ENCODE measurements at regions not wholly inside any gene's neighbourhood (a gene's known extent, or its start where the extent isn't known, plus 50 kb on each side); places are given as distances from the start of the nearest gene placed in this dataset.
"Not testable (repeated sequence)": the region's sequence is repeated elsewhere in the genome, so short reads cannot be mapped to it uniquely, and the experiment has no call there.

GRCh38 chr15:99486371-99487336 is 79.1 kb upstream of the MEF2A start:
- peak; percentile 22 to 65 for DNase-seq

GRCh38 chr15:99487337-99487730 is 78.5 kb upstream of the MEF2A start:
- no peak for DNase-seq

GRCh38 chr15:99492275-99492674 is 73.5 kb upstream of the MEF2A start:
- no peak for DNase-seq

- DNase-seq, result no peak
Observed at GRCh38 chr15:99492716-99493115, 73.1 kb upstream of the MEF2A start.

- DNase-seq, result no peak
Observed at GRCh38 chr15:99493461-99493860, 72.3 kb upstream of the MEF2A start.

- not testable (repeated sequence) for DNase-seq
Observed at GRCh38 chr15:99494536-99495233, 71.1 kb upstream of the MEF2A start.

GRCh38 chr15:99495430-99496301 is 70.1 kb upstream of the MEF2A start:
- DNase-seq, result no peak

DNA sequence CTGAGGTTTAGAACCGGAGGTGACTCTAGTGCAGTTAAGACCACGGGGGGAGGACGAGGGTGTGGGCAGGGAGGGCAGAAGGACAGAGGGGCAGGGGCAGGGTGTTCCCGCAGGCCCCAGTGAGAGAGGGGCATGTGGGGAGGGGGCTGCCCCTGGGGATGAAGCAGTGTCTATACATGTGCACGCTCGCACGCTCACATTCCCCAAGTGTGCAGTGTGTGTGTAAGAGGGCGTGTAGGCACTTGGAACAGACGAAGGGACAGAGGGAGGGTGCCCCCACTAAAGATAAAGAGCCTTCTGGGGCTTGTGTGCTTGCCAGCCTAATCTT is 69.5 kb upstream of the MEF2A start:
- no peak for DNase-seq

DNA sequence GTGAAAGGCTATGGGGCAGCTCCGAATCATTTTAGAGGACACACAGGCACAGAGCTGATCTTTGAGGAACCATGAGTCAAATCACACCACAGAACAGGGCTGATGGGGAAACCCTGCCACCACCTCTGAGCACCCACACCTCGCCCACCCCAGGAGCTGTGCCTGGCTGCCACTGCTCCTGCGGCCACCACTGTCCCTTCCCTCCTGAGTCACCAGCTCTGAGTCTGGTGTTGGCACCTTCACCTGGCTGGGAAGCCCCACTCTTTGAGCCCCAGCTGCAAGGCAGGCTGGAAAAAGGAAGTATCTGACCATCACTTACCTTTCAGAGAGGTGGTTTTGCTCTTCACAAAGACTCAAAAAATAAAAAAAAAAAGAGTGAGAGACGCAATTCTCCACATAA is 63.6 kb upstream of the MEF2A start:
- no peak for DNase-seq

- no peak for DNase-seq
Observed at GRCh38 chr15:99502661-99503060, 63.1 kb upstream of the MEF2A start.

DNA sequence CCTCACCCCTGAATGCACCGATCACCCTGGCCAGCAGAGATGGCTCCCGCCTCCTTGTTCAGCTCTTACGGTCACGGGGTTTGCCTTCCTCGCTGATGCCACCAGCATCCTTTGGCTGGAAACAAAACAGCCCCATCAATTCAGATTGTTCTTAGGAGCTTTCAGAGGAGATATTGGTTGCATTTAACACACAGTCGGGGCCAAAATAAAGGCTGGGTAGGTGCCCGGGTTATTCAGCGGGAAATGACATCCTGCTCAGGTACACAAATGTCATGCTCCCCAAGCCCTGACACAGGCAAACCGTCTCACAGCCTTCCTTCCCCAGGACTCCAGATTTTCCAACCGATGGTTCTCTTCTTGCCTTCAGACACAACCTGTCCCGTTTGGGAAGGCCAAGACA is 62.4 kb upstream of the MEF2A start:
- no peak for DNase-seq

DNA sequence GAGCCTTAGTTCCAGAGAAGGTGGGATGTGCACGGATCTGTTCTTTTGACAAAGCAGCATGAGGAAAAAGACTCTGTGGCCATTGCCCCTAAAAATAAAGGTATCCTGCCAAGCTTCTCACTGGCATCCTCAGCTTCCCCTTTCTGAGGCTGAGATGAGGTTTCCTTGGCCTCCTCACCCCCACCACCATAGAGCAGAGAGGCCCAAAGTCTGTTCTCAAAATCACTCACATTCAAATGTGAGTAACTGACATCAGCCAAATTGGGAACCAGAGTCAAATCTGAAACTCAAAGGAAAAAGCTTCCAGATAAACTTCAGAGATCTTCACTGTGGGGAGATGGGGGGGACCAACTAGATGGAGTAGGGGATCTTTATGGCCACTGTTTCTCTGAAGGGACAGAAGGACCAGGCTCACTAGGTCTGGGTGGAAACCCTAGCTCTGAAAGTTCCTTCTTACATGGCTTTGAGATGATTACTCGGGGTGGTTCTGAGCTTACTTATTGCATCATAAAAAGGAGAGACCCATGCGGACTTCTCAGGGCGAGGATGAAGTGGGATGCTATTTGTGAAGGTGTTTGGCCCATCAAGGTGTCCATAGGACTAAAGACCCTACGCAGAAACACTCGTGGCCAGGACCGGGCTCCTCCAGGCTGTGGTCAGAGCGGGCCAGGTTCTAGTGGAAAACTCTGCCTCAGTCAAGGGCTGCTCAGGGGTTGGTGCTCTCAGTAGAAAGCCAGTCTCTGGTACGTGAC is 61.5 kb upstream of the MEF2A start:
- DNase-seq, result no peak

DNA sequence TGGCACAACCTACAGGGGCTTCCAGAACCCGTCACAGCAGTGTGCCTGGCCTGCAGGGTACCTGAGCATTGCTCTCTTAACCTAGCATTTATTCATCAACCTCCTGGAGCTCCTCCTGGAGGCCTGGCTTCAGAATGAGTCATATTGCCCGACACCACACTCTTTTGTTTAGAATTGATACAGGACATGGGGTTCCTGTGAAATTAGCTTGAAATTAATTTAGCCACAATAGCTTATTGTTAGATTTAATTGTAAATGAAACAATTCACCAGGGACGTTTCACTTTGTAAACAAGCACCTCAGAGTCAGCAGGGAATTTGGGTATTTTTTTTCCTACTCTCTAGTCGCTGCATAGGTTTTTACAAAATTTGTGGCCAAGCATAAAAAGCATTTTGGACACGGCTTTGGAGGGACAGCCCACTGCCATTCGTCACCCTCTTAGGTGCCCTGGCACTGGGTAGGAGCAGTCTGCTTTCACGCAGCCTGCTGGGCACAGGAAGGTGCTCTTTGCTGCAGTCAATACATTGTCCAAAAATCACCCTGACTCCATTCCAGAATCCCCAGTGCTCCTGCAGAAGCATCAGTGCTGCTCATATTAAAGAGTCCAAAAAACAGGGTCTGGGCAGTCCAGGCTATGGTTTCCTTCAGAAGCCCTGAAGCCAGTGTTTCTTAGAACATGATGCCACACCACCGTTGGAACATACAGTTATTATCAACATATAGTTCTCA is 60.8 kb upstream of the MEF2A start:
- no peak for DNase-seq

DNA sequence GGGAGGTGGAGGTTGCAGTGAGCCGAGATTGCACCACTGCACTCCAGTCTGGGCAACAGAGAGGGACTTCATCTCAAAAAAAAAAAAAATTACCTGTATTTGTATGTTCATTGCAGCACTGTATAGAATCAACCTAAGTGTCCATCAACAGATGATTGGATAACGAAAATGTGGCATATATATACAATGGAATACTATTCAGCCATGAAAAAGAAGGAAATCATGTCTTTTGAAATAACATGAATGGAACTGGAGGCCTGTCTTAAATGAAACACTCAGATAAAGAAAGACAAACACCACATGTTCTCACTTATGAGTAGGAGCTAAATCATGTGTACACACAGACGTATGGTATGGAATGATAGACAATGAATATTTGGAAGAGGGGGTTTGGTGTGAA is 59.4 kb upstream of the MEF2A start:
- DNase-seq, result no peak

GRCh38 chr15:99507016-99507503 is 58.7 kb upstream of the MEF2A start:
- DNase-seq, result no peak

DNA sequence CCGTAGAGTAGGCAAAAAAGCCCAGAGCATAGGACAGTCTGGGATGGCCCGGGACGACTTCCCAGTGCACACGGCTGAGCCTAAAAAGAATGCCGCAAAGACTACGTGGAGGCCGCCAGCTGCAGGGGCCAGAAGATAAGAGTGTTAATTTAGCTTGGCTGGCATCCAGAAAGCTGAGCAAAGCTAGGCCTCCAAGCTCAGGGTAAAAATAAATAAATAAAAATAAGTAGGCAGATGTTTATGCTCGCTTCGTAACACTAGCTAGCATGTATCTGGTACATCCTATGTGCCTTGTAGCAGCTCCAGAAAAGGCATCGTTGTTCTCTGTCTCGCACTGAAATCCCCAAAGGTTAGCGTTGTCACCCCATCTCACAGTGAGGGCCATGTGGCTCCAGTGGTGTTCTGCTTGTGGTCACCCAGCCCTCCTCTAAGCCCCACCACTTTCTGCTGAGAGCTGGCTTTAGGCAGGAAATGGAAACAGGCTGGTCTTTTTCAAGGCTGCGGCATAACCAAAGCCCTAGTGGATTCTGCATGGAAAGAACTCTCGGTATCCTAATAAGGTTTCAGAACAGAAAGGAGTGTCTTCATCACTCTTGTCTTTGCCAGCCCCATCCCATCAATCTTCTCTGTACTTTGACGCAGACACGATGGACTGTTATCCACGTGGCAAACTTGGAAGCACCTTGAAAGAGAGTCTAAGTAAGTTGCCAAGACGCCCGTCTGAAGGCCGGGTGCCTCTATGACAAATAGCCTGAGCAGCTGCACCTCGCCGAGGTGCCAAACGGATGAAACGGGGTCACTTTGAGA is 58.1 kb upstream of the MEF2A start:
- peak; percentile 34 to 37 for DNase-seq

DNA sequence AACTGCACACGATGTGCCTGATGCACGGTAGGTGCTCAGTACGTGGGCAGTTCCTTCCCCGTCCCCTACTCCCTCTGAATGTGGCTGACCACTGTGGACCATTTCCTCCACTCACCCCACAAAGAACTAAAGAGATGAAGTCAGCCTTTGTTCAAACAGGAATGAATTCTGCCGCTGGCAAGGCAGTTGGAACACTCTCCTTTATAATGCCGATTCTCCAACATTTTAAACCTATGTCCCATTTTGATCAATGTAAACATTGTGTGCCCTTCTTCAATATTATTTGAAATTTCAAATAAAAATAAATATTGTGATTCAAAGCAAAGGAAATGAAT is 57.5 kb upstream of the MEF2A start:
- DNase-seq, result no peak

DNA sequence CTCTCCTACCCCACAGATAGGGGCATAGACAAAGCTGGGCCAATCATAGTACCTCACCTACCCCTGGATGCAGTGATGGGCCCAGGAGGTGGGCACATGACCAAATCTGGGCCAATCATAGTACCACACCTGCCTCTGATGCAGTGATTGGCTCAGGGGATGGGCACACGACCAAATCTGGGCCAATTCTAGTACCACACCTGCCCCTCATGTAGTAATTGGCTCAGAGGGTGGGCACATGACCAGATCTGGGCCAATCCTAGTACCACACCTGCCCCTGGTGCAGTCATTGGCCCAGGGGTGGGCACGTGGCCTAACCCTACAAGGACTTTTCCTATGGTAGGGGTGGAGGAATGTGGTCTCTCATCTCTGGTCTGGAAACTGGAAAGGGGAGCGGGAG is 56.9 kb upstream of the MEF2A start:
- no peak for DNase-seq

DNA sequence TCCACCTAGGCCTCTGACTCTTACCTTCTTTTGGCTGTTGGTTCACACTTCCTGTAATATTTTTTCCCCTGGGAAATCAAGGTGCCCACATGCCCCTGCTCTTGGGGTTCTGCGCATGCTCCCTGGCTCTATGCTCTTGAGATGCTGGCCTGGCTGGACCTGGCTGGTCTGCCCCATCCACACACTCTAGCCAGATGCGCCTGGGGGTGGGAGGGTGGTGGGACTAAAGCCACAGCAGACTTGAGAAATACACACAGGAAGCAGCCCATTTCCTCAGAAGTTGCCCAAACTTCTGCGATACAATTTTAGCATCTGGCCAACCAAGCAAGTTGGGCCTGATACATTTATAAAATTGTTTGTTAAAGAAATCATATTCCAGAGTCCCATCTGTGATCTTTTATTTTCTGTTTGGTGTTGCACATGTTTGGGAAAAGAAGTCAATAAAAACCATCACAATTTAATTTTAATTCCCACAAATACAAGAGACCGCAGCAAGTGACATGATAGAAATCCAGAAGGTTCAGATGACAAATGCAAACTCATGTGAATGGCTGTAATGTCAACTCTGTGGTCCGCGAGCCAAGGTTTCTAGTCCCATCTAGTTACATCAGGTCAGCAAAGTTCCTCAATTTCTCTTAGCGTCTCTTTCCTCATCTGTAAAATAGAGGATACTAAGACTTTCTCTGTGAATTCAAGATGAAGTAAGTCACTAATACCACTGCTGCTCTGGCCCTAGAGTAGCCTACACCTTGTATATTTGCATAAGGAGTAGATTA is 55.9 kb upstream of the MEF2A start:
- no peak for DNase-seq

DNA sequence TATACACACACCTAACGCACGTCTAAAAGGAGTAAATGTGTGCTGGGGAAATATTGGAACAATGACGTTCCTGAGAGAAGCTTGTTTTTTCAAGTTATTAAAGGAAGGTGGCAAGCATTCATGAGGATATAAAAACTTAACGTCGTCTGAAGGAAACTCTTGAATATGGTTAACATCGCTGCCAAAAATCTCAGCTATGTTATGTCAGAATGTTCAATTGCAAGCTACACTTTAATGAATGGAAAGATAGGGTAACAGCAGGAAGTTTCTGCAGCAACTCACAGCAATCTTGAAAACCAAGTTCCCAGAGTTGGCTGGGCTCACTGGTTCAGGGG is 54.3 kb upstream of the MEF2A start:
- DNase-seq, result no peak
